A549 (cell line): ENCODE measurements at regions not wholly inside any gene's neighbourhood (a gene's known extent, or its start where the extent isn't known, plus 50 kb on each side); places are given as distances from the start of the nearest gene placed in this dataset.

Experiments used
- ATAC-seq, 2 experiments: fragments of 200-7000 bp in 1 of 2; fragments of >200 bp in 1 of 2; cut with Nextera tagmentation in 1 of 2; cut with Tn5 transposase in 1 of 2; 3 replicates each; pipeline versions ENCODE4 v1.8.0 to v1.9.1; 2018 to 2020; ENCODE audit warnings: mild to moderate bottlenecking in 1 of 2, moderate library complexity in 1 of 2
- CTCF ChIA-PET: fragments of 300-600 bp; sonication (Branson Sonifier 250); formaldehyde crosslinking; extraction: SDS; loops from one replicate; lab custom pipeline; 2021; ENCODE audit warnings: antibody characterized with exemption, inconsistent platforms; lab: Yijun Ruan, JAX
- POLR2A ChIA-PET: fragments of 350-600 bp; formaldehyde crosslinking; extraction: SDS; loops from one replicate; lab custom pipeline; 2021; ENCODE audit warnings: antibody characterized with exemption, inconsistent platforms; lab: Yijun Ruan, JAX
- DNase-seq, 2 experiments: peaks; one replicate each; pipeline versions ENCODE4 v3.0.0 to v3.0.0-alpha.2; 2011 to 2016; ENCODE audit warnings: low read depth in 1 of 2, low spot score in 1 of 2
- FAIRE-seq: peaks from 2 replicates; lab custom pipeline; 2011; peaks lifted over from hg19 to GRCh38; lab: Jason Lieb, UNC
- H3K27ac ChIP-seq, 2 experiments: fragments of >200 bp; sonication (Bioruptor Twin); formaldehyde crosslinking; 3 replicates each; pipeline ENCODE4 v1.5.1; 2016 to 2017
- H3K4me1 ChIP-seq: fragments of >200 bp; sonication (Bioruptor Twin); formaldehyde crosslinking; 3 replicates; pipeline ENCODE4 v1.6.1; 2016
- H3K4me2 ChIP-seq: fragments of >200 bp; sonication (Bioruptor Twin); formaldehyde crosslinking; 3 replicates; pipeline ENCODE4 v1.6.1; 2016
- H3K4me3 ChIP-seq: fragments of >200 bp; sonication (Bioruptor Twin); formaldehyde crosslinking; 3 replicates; pipeline ENCODE4 v1.5.1; 2016
- H3K9me3 ChIP-seq: fragments of >200 bp; sonication (Bioruptor Twin); formaldehyde crosslinking; 3 replicates; pipeline ENCODE4 v1.6.1; 2016
- ATOH8 ChIP-seq: fragments of 250-450 bp; sonication (Bioruptor Pico); IDR thresholded peaks from 2 replicates; pipeline ENCODE4 v1.5.0; 2020; ENCODE audit warnings: low read depth, mild to moderate bottlenecking, moderate library complexity
- E2F6 ChIP-seq: IDR thresholded peaks from 2 replicates; pipeline ENCODE4 v1.6.1; 2012; ENCODE audit warnings: low read depth, borderline replicate concordance
- ELK1 ChIP-seq: fragments of 150-350 bp; IDR thresholded peaks from 2 replicates; pipeline ENCODE4 v1.6.1; 2014; ENCODE audit warnings: low read depth, mild to moderate bottlenecking, low read length
- HMGXB4 ChIP-seq: fragments of 250-450 bp; sonication (Bioruptor Pico); IDR thresholded peaks from 2 replicates; pipeline ENCODE4 v1.5.0; 2021; ENCODE audit warnings: mild to moderate bottlenecking, moderate library complexity, borderline replicate concordance
- HOXB13 ChIP-seq: fragments of 250-450 bp; sonication (Bioruptor Pico); IDR thresholded peaks from 2 replicates; pipeline ENCODE4 v1.5.0; 2020; ENCODE audit warnings: low read depth, mild to moderate bottlenecking, moderate library complexity
- HOXB5 ChIP-seq: fragments of 250-450 bp; sonication (Bioruptor Pico); IDR thresholded peaks from 2 replicates; pipeline ENCODE4 v1.5.0; 2020; ENCODE audit warnings: mild to moderate bottlenecking, moderate library complexity
- KDM1A ChIP-seq: fragments of 200-600 bp; sonication (generic); IDR thresholded peaks from 2 replicates; pipeline ENCODE4 v1.6.1; 2016; ENCODE audit warnings: low read depth, mild to moderate bottlenecking
- MAX ChIP-seq: IDR thresholded peaks from 2 replicates; pipeline ENCODE4 v1.6.1; 2012
- MAZ ChIP-seq: fragments of 150-350 bp; IDR thresholded peaks from 2 replicates; pipeline ENCODE4 v1.6.1; 2014; ENCODE audit warnings: antibody characterized with exemption, low read depth, low read length, borderline replicate concordance
- RCOR1 ChIP-seq: fragments of 150-350 bp; IDR thresholded peaks from 2 replicates; pipeline ENCODE4 v1.6.1; 2014; ENCODE audit warnings: antibody characterized with exemption, low read length, low read depth
- USF2 ChIP-seq: fragments of 450-650 bp; IDR thresholded peaks from 2 replicates; pipeline ENCODE4 v1.6.1; 2014; ENCODE audit warnings: antibody characterized with exemption
- ZC3H11A ChIP-seq: fragments of 450-650 bp; IDR thresholded peaks from 2 replicates; pipeline ENCODE4 v1.6.1; 2014; ENCODE audit warnings: antibody characterized with exemption, mild to moderate bottlenecking
- ZFP36 ChIP-seq: fragments of 450-650 bp; IDR thresholded peaks from 2 replicates; pipeline ENCODE4 v1.6.1; 2014; ENCODE audit warnings: borderline replicate concordance; ENCODE audit not compliant: partially characterized antibody
- ZNF302 ChIP-seq: fragments of 250-450 bp; sonication (Bioruptor Pico); IDR thresholded peaks from 2 replicates; pipeline ENCODE4 v1.9.0; 2021; ENCODE audit warnings: inconsistent platforms, mild to moderate bottlenecking, moderate library complexity
- WGBS: methylation state at CpG from one replicate; pipeline ENCODE4 v1.1.6; 2017; ENCODE audit errors: missing lambda C conversion rate; 5-methylcytosine and 5-hydroxymethylcytosine counted together

- TF ChIP-seq HOXB5 (CRISPR knock-in tag): no peak
- TF ChIP-seq MAZ: no peak
- TF ChIP-seq HMGXB4 (CRISPR knock-in tag): no peak
- no peak for TF ChIP-seq USF2
Observed at GRCh38 chr6:78492351-78493017, 374.9 kb upstream of the IRAK1BP1 start (continued).

GRCh38 chr6:78500299-78501089, 366.9 kb upstream of the IRAK1BP1 start:
- H3K4me3 ChIP-seq: no peak overlapping the region
- 19% methylated on average over 3 of the region's 3 CpGs for WGBS
- no peak for ATAC-seq
- POLR2A ChIA-PET: no interaction called here
- CTCF ChIA-PET: no interaction called here
- no peak overlapping the region for H3K4me2 ChIP-seq
- no peaks in the 10 kb centered on the region for H3K9me3 ChIP-seq
- TF ChIP-seq ZFP36 (no peak), HOXB13 (CRISPR knock-in tag) (no peak), ZNF302 (CRISPR knock-in tag) (no peak), ELK1 (no peak), KDM1A (no peak), RCOR1 (no peak), MAX (no peak), ZC3H11A (no peak), E2F6 (no peak)
- TF ChIP-seq, all 56 proteins: peak for 0
- FAIRE-seq: no peak
- no peak overlapping the region for H3K27ac ChIP-seq
- no peak for DNase-seq
- no peaks in the 10 kb centered on the region for H3K4me1 ChIP-seq

- no peak for ATAC-seq
- H3K9me3 ChIP-seq: no peaks in the 10 kb centered on the region
- no peak for FAIRE-seq
- no peak overlapping the region for H3K4me2 ChIP-seq
- ChIA-PET POLR2A (no interaction called here), CTCF (no interaction called here)
- no peak overlapping the region for H3K27ac ChIP-seq
- DNase-seq: no peak
- no peak overlapping the region for H3K4me3 ChIP-seq
- no peak for TF ChIP-seq ATOH8
- TF ChIP-seq ZFP36: no peak
- no peak for TF ChIP-seq MAZ
- 33% methylated on average over 1 of the region's 2 CpGs for WGBS
- H3K4me1 ChIP-seq: no peaks in the 10 kb centered on the region
Observed at GRCh38 chr6:78502386-78502887, 364.9 kb upstream of the IRAK1BP1 start.
